H1 (cell line): ENCODE measurements at regions not wholly inside any gene's neighbourhood (a gene's known extent, or its start where the extent isn't known, plus 50 kb on each side); places are given as distances from the start of the nearest gene placed in this dataset.

Source experiments
- CTCF ChIA-PET: fragments of 300-600 bp; sonication (Branson Sonifier 250); formaldehyde crosslinking; loops from one replicate; lab custom pipeline; 2021; ENCODE audit not compliant: partially characterized antibody; lab: Charles Lee
- POLR2A ChIA-PET: fragments of 300-600 bp; sonication (Branson Sonifier 250); formaldehyde crosslinking; loops from one replicate; lab custom pipeline; 2021; ENCODE audit warnings: inconsistent platforms; ENCODE audit not compliant: partially characterized antibody; lab: Charles Lee
- DNase-seq, 2 experiments: peaks; one replicate each; pipeline versions ENCODE4 v3.0.0 to v3.0.0-alpha.2; 2010 to 2022; ENCODE audit warnings: low spot score in 2 of 2, low read depth in 1 of 2, mixed read lengths in 1 of 2
- FAIRE-seq: peaks from 2 replicates; lab custom pipeline; 2011; peaks lifted over from hg19 to GRCh38; lab: Jason Lieb, UNC
- H2AFZ ChIP-seq: 2 replicates; pipeline ENCODE4 v1.8.1; 2012; ENCODE audit warnings: low read length, inconsistent platforms
- H2AK5ac ChIP-seq: 2 replicates; pipeline ENCODE4 v1.6.1; 2013; ENCODE audit warnings: low read depth, low read length
- H2BK120ac ChIP-seq: replicated peaks from 2 replicates; pipeline ENCODE3; 2013; ENCODE audit warnings: low read depth, low read length, inconsistent platforms
- H2BK12ac ChIP-seq: 2 replicates; pipeline ENCODE4 v1.6.1; 2013; ENCODE audit warnings: low read depth, low read length
- H2BK15ac ChIP-seq: 2 replicates; pipeline ENCODE4 v1.6.1; 2013; ENCODE audit warnings: low read length
- H2BK20ac ChIP-seq: 2 replicates; pipeline ENCODE4 v1.6.1; 2013; ENCODE audit warnings: low read length
- H2BK5ac ChIP-seq: 2 replicates; pipeline ENCODE4 v1.6.1; 2013; ENCODE audit warnings: low read depth, low read length
- H3K14ac ChIP-seq: 2 replicates; pipeline ENCODE4 v1.6.1; 2013; ENCODE audit warnings: inconsistent platforms; ENCODE audit not compliant: insufficient read length
- H3K18ac ChIP-seq: 2 replicates; pipeline ENCODE4 v1.6.1; 2013; ENCODE audit warnings: low read length; ENCODE audit errors: extremely low read depth
- H3K23ac ChIP-seq: 2 replicates; pipeline ENCODE4 v1.6.1; 2013; ENCODE audit warnings: inconsistent platforms; ENCODE audit not compliant: insufficient read length
- H3K23me2 ChIP-seq: 2 replicates; pipeline ENCODE4 v1.6.1; 2013; ENCODE audit warnings: low read depth, low read length
- H3K27ac ChIP-seq: 2 replicates; pipeline ENCODE4 v1.6.1; 2011; ENCODE audit warnings: low read depth, low read length, inconsistent platforms
- H3K27me3 ChIP-seq, 4 experiments: replicated peaks in 1 of 4; 1 replicate in 1 of 4; 2 replicates in 3 of 4; pipeline versions ENCODE4 v1.6.1 to v1.8.1; 2011 to 2013; ENCODE audit warnings: low read length in 3 of 4, mild to moderate bottlenecking in 3 of 4, inconsistent platforms in 2 of 4, mixed read lengths in 2 of 4, moderate library complexity in 1 of 4; ENCODE audit not compliant: control insufficient read depth in 3 of 4, insufficient read depth in 3 of 4; ENCODE audit errors: extremely low read depth in 1 of 4
- H3K36me3 ChIP-seq, 4 experiments: 2 replicates each; pipeline versions ENCODE4 v1.6.1 to v1.8.1; 2011 to 2013; ENCODE audit warnings: mild to moderate bottlenecking in 4 of 4, low read length in 3 of 4, moderate library complexity in 2 of 4, control low read depth in 1 of 4, inconsistent platforms in 1 of 4; ENCODE audit not compliant: insufficient read depth in 4 of 4, control insufficient read depth in 2 of 4
- H3K4ac ChIP-seq: replicated peaks from 2 replicates; pipeline ENCODE3; 2013; ENCODE audit warnings: low read length, low read depth, mixed read lengths, inconsistent platforms; ENCODE audit not compliant: insufficient read length
- H3K4me1 ChIP-seq, 4 experiments: replicated peaks in 1 of 4; 1 replicate in 1 of 4; 2 replicates in 3 of 4; pipeline versions ENCODE4 v1.6.1 to v1.8.1; 2011 to 2013; ENCODE audit warnings: low read length in 3 of 4, inconsistent platforms in 2 of 4, mixed read lengths in 1 of 4; ENCODE audit not compliant: insufficient read depth in 4 of 4, control insufficient read depth in 3 of 4
- H3K4me2 ChIP-seq, 2 experiments: 2 replicates each; pipeline versions ENCODE4 v1.6.1 to v1.8.1; 2011 to 2013; ENCODE audit warnings: low read depth in 2 of 2, low read length in 2 of 2, control low read depth in 1 of 2, inconsistent platforms in 1 of 2, mild to moderate bottlenecking in 1 of 2; ENCODE audit not compliant: insufficient read depth in 1 of 2
- H3K4me3 ChIP-seq, 4 experiments: fragments of 200-600, 300-600 bp in 1 of 4; sonication (generic), shearing (Covaris generic), sonication (Bioruptor Twin) in 1 of 4; 2 replicates each; pipeline versions ENCODE4 v1.5.1 to v1.8.1; 2011 to 2016; ENCODE audit warnings: low read length in 4 of 4, low read depth in 3 of 4, control low read depth in 2 of 4, inconsistent platforms in 2 of 4, mild to moderate bottlenecking in 2 of 4, mixed read lengths in 1 of 4, moderate library complexity in 1 of 4; ENCODE audit not compliant: insufficient read depth in 2 of 4; ENCODE audit errors: extremely low read depth in 1 of 4
- H3K56ac ChIP-seq: replicated peaks from 2 replicates; pipeline ENCODE3; 2013; ENCODE audit warnings: low read depth, mild to moderate bottlenecking, mixed read lengths, low read length, inconsistent platforms; ENCODE audit not compliant: insufficient read length
- H3K79me1 ChIP-seq: 2 replicates; pipeline ENCODE4 v1.6.1; 2013; ENCODE audit warnings: low read depth, low read length, control low read depth
- H3K79me2 ChIP-seq, 2 experiments: 2 replicates each; pipeline versions ENCODE4 v1.6.1 to v1.8.1; 2012 to 2013; ENCODE audit warnings: low read length in 2 of 2, mild to moderate bottlenecking in 2 of 2, inconsistent platforms in 1 of 2; ENCODE audit not compliant: insufficient read depth in 2 of 2, control insufficient read depth in 1 of 2
- H3K9ac ChIP-seq, 4 experiments: replicated peaks in 1 of 4; 1 replicate in 1 of 4; 2 replicates in 3 of 4; pipeline versions ENCODE4 v1.6.1 to v1.8.1; 2011 to 2013; ENCODE audit warnings: low read depth in 3 of 4, low read length in 3 of 4, control low read depth in 2 of 4, mild to moderate bottlenecking in 2 of 4, moderate library complexity in 2 of 4, inconsistent platforms in 1 of 4; ENCODE audit errors: extremely low read depth in 1 of 4
- H3K9me3 ChIP-seq, 2 experiments: 2 replicates each; pipeline versions ENCODE4 v1.6.1 to v1.8.1; 2012 to 2013; ENCODE audit warnings: mild to moderate bottlenecking in 2 of 2, moderate library complexity in 2 of 2, control low read depth in 1 of 2, inconsistent platforms in 1 of 2, low read depth in 1 of 2, low read length in 1 of 2, mixed read lengths in 1 of 2; ENCODE audit not compliant: insufficient read depth in 2 of 2
- H4K20me1 ChIP-seq, 2 experiments: replicated peaks in 1 of 2; 2 replicates each; pipeline versions ENCODE3 to v1.8.1; 2011 to 2013; ENCODE audit warnings: inconsistent platforms in 2 of 2, low read length in 2 of 2, mild to moderate bottlenecking in 1 of 2; ENCODE audit not compliant: insufficient read depth in 2 of 2, control insufficient read depth in 1 of 2
- H4K5ac ChIP-seq: 2 replicates; pipeline ENCODE4 v1.6.1; 2013; ENCODE audit warnings: low read length, low read depth, mixed read lengths, inconsistent platforms; ENCODE audit not compliant: insufficient read length
- H4K8ac ChIP-seq: 2 replicates; pipeline ENCODE4 v1.8.0; 2013; ENCODE audit warnings: mild to moderate bottlenecking, moderate library complexity, low read length, inconsistent platforms; ENCODE audit not compliant: insufficient read depth; ENCODE audit errors: extremely low read depth
- H4K91ac ChIP-seq: replicated peaks from 2 replicates; pipeline ENCODE3; 2013; ENCODE audit warnings: low read length, mixed read lengths, inconsistent platforms; ENCODE audit not compliant: insufficient read length
- FOSL1 ChIP-seq: IDR thresholded peaks from 2 replicates; pipeline ENCODE4 v1.6.1; 2011; ENCODE audit warnings: mild to moderate bottlenecking, low read depth, low read length, moderate library complexity; ENCODE audit not compliant: insufficient read depth
- NANOG ChIP-seq: IDR thresholded peaks from 2 replicates; pipeline ENCODE4 v1.6.1; 2011; ENCODE audit warnings: low read length, low read depth, mild to moderate bottlenecking, inconsistent platforms; ENCODE audit not compliant: insufficient read depth, poor library complexity, severe bottlenecking
- RAD21 ChIP-seq, 2 experiments: IDR thresholded peaks in 1 of 2; conservative IDR thresholded peaks in 1 of 2; 2 replicates each; pipeline ENCODE4 v1.6.1; 2011; ENCODE audit warnings: low read depth in 2 of 2, low read length in 2 of 2, improper control_type of control experiment in 1 of 2, inconsistent platforms in 1 of 2, mild to moderate bottlenecking in 1 of 2, moderate library complexity in 1 of 2
- SIX5 ChIP-seq: IDR thresholded peaks from 2 replicates; pipeline ENCODE4 v1.6.1; 2011; ENCODE audit warnings: mild to moderate bottlenecking, low read depth, low read length
- WGBS, 2 experiments: shearing (Covaris generic) in 1 of 2; methylation state at CpG; one replicate each; pipeline versions ENCODE4 v1.1.6 to v1.1.7; 2013 to 2015; ENCODE audit warnings: low lambda C conversion rate in 2 of 2, mixed read lengths in 2 of 2, inconsistent platforms in 1 of 2, low coverage in 1 of 2, missing lambda C conversion rate in 1 of 2; ENCODE audit not compliant: insufficient replicate concordance in 2 of 2, insufficient coverage in 1 of 2, insufficient read length in 1 of 2; ENCODE audit errors: extremely low coverage in 1 of 2, missing lambda C conversion rate in 1 of 2; 5-methylcytosine and 5-hydroxymethylcytosine counted together

DNA sequence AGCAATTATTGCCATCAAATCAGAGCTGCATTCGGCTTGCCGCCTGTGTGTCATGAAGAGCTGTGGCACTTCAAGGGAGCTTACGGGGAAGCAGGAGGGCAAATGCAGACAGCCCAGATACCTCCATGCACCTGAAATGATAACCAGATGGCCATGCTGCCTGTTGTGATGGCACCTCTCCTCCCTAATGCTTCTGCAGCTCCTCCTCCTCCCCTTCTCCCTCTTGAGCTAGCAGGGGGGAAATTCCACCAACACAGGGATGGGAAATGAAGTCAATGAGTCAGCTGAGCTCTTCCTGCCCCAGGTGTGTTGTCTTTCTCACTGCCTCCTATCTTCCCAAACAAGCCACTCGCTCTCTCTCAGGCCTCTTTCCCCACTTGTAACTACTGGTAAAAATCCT lies 565.0 kb downstream of the BCOR start:
- H3K14ac ChIP-seq = no peak overlapping the region
- H3K36me3 ChIP-seq = no peaks in the 10 kb centered on the region
- H3K27me3 ChIP-seq = no peaks in the 10 kb centered on the region
- no peak overlapping the region for H3K27ac ChIP-seq
- no peak overlapping the region for H3K23ac ChIP-seq
- no peak overlapping the region for H2BK20ac ChIP-seq
- no peak overlapping the region for H3K4ac ChIP-seq
- H3K56ac ChIP-seq = no peak overlapping the region
- no peak overlapping the region for H2BK5ac ChIP-seq
- H3K23me2 ChIP-seq = no peaks in the 10 kb centered on the region; the same call in 1 of the 2 replicates
- no peak overlapping the region for H2AFZ ChIP-seq
- H4K8ac ChIP-seq = no peak overlapping the region
- H2BK12ac ChIP-seq = no peak overlapping the region
- H3K79me2 ChIP-seq = no peaks in the 10 kb centered on the region
- H3K18ac ChIP-seq = no peak overlapping the region
- DNase-seq (no peak), FAIRE-seq (no peak)
- no peak overlapping the region for H2BK15ac ChIP-seq
- no peaks in the 10 kb centered on the region for H3K79me1 ChIP-seq
- no peak overlapping the region for H3K9ac ChIP-seq
- no peaks in the 10 kb centered on the region for H3K4me1 ChIP-seq
- H3K4me3 ChIP-seq = no peak overlapping the region
- WGBS, 2 experiments = 76% methylated on average over 4 of the region's 4 CpGs; no CpG with 5 or more reads in 1 of the 2 experiments
- H4K91ac ChIP-seq = no peak overlapping the region
- no peaks in the 10 kb centered on the region for H3K9me3 ChIP-seq
- H3K4me2 ChIP-seq = no peak overlapping the region
- no peak overlapping the region for H2BK120ac ChIP-seq
- no peak overlapping the region for H2AK5ac ChIP-seq
- no peak overlapping the region for H4K5ac ChIP-seq
- H4K20me1 ChIP-seq = no peaks in the 10 kb centered on the region
- CTCF ChIA-PET = interaction anchor here (0.6 kb wide), 1 partner anchor 103 kb away, joined by 3 read pairs; no protein-coding TSS in a partner anchor
- POLR2A ChIA-PET = no interaction called here
- TF ChIP-seq SIX5 = no peak
- no peak for TF ChIP-seq RAD21 (IDR thresholded peaks at IDR 0.05 in 1 of 2, conservative IDR thresholded peaks at IDR 0.05 in 1 of 2; ENCODE audit: low read depth in 2 of 2, low read length in 2 of 2)
- TF ChIP-seq FOSL1 = no peak
- no peak for TF ChIP-seq NANOG
